ENCODE measurements at regions not wholly inside any gene's neighbourhood (a gene's known extent, or its start where the extent isn't known, plus 50 kb on each side); places are given as distances from the start of the nearest gene placed in this dataset.

DNA sequence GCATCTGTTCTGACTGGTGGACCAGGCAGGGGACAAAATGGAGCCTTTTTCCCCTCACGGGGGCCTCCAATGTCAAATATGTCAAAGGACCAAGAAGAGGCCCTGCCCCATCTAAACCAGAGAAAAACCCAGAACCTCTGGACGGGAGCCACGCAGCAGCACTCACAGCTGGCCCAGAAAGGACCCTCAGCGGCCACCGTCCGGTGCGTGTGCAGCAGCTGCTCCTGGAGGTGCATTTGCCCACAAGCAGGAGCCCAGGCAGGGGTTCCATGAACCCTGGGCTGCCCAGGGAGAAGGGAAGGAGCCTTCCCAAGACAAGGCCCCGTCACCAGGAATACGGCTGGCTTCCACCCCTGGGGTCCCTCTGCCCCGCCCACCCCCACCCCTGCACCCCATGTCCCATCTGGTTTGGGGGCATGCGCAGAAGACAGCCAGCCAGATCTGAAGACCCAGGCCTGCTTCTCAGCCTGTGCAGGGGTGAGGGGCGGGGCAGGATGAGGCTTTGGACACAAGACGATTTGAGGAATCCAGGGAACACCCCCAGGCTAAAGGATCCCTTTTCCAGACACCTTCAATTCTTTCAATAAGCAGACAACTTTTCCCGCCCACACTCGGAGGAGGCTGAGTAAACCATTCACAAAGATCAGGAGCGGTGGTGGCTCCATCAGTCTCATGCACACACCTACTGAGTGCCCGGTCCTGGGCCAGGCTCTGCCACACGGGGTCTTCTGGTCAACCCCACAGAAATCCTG lies 423.1 kb downstream of the SHANK2 start:
- no peak for DNase-seq
- intact Hi-C loops (cut with DNase I; ENCODE audit: low total_unique reads): no loop called here
- no peaks in the 10 kb centered on the region for H3K36me3 ChIP-seq
- H3K4me3 ChIP-seq: no peak overlapping the region
- no peak for TF ChIP-seq POLR2A (IDR thresholded peaks at IDR 0.05)
- TF ChIP-seq, protein P1, sequence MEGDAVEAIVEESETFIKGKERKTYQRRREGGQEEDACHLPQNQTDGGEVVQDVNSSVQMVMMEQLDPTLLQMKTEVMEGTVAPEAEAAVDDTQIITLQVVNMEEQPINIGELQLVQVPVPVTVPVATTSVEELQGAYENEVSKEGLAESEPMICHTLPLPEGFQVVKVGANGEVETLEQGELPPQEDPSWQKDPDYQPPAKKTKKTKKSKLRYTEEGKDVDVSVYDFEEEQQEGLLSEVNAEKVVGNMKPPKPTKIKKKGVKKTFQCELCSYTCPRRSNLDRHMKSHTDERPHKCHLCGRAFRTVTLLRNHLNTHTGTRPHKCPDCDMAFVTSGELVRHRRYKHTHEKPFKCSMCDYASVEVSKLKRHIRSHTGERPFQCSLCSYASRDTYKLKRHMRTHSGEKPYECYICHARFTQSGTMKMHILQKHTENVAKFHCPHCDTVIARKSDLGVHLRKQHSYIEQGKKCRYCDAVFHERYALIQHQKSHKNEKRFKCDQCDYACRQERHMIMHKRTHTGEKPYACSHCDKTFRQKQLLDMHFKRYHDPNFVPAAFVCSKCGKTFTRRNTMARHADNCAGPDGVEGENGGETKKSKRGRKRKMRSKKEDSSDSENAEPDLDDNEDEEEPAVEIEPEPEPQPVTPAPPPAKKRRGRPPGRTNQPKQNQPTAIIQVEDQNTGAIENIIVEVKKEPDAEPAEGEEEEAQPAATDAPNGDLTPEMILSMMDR (IDR thresholded peaks at IDR 0.05): no peak
- no peaks in the 10 kb centered on the region for H3K9me3 ChIP-seq
- no peak overlapping the region for H3K27ac ChIP-seq
- no peaks in the 10 kb centered on the region for H3K4me1 ChIP-seq
- peaks cover 0 to 6% of the 10 kb centered on the region in 2 donors for H3K27me3 ChIP-seq

DNA sequence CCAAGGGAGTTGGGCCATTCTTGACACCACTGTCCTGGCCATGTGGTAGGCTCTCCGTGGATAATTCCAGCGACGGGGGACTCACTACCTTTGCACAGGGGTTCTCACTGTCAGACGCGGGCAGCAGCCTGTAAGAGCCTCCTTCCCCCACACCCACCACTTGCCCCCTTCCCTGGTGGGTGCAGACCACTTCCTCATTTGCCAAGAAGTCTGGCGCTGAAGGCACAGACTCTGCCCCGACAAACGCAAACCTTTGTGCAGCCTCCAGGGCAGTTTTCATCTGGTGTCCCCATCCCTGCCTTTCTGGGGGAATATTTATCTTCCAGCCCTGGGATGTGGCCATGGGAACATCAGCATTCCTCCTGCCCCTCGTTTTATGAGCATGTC lies 422.5 kb downstream of the SHANK2 start:
- Histone ChIP-seq H3K36me3 (no peaks in the 10 kb centered on the region), H3K27me3 (peaks cover 0 to under 1% of the 10 kb centered on the region in 2 donors), H3K4me3 (no peak overlapping the region), H3K27ac (no peak overlapping the region), H3K9me3 (no peaks in the 10 kb centered on the region), H3K4me1 (no peaks in the 10 kb centered on the region)
- intact Hi-C loops (cut with DNase I; ENCODE audit: low total_unique reads): no loop called here
- no peak for DNase-seq
- TF ChIP-seq POLR2A (IDR thresholded peaks at IDR 0.05): no peak
- TF ChIP-seq, protein P1 (IDR thresholded peaks at IDR 0.05): no peak

DNA sequence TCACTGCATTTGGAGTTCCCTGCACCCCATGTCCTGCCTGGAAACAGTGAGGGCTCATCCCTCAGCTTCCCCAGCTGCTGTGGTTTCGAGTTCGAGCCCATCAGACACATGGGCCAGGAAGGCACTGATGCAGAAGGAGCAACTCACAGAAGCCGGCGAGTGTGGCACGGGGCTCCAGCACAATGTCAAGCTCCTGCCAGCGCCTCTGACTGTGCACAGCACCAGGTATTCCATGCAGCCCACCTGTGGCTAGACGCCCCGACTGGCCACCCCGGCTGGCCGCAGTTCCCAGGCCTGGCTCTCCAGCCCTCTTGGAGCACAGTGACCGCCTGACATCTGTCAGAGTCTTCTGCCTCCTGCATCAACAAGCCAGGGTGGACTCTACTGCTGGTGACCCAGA lies 419.4 kb downstream of the SHANK2 start:
- TF ChIP-seq POLR2A (IDR thresholded peaks at IDR 0.05): no peak
- TF ChIP-seq, protein P1 (IDR thresholded peaks at IDR 0.05): no peak
- intact Hi-C loops (cut with DNase I; ENCODE audit: low total_unique reads): no loop called here
- H3K4me1 ChIP-seq: no peaks in the 10 kb centered on the region

DNA sequence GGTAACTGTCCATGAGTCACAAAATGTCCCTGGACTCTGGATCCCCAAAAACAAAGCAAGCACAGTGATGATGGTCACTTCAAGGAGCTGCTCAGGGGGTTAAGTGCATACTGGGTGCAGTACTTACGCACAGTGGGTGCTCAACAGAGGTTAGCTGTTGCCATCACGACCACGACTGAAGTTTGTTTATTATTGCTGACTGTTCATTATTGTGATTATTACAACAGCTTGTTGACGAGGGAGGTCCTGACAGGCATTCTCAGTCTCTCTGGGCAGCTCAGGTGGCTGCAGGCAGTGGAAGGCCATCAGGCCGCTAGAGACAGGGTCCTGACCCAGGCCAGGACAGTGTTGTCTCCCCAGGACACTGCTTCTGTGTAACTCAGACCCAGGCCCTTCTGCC lies 418.8 kb downstream of the SHANK2 start:
- intact Hi-C loops (cut with DNase I; ENCODE audit: low total_unique reads): no loop called here
- H3K4me1 ChIP-seq: no peaks in the 10 kb centered on the region
- DNase-seq: no peak

More for the DNA sequence above, 419.4 kb downstream of the SHANK2 start:
- H3K4me3 ChIP-seq: no peak overlapping the region
- no peaks in the 10 kb centered on the region for H3K27me3 ChIP-seq
- no peak for DNase-seq
- no peaks in the 10 kb centered on the region for H3K36me3 ChIP-seq
- no peaks in the 10 kb centered on the region for H3K9me3 ChIP-seq
- no peak overlapping the region for H3K27ac ChIP-seq

DNA sequence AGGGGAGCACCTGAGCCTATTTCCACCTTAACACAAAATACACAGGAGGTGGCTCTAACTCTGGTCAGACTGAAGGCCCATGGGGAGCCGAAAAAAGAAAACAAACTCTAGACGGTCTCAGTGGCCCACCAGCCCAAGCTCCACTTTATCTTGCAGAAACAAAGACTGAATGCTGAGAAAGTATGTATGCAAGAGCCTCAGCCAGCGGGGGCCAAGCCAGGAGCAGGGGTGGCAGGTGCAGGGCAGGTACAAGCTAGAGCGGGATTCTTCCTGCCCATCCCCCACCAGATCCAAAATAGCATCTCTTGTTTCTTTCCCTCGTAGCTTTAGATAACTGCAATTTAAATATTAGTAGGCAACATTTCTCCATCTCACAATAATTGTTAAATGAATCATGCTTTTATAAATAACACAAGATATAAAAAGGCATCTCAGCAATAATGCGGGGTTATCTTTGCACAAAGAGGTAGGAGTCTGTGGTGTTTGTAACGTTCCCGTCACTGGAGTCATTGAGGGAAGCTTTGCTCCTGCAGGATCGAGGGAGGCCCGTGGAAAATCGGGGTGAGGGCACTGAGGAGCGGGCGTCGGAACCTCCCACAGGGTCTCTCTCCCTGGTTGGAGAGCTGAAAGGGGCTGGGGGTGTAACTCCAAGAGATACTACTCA lies 418.0 kb downstream of the SHANK2 start:
- TF ChIP-seq, protein P1 (IDR thresholded peaks at IDR 0.05): no peak
- no peak for TF ChIP-seq POLR2A (IDR thresholded peaks at IDR 0.05)
- intact Hi-C loops (cut with DNase I; ENCODE audit: low total_unique reads): no loop called here
- H3K27me3 ChIP-seq: no peaks in the 10 kb centered on the region
- no peak overlapping the region for H3K27ac ChIP-seq
- H3K9me3 ChIP-seq: no peaks in the 10 kb centered on the region
- no peaks in the 10 kb centered on the region for H3K36me3 ChIP-seq
- H3K4me1 ChIP-seq: no peaks in the 10 kb centered on the region
- DNase-seq: no peak
- no peak overlapping the region for H3K4me3 ChIP-seq

More for the DNA sequence above, 418.8 kb downstream of the SHANK2 start:
- no peak overlapping the region for H3K27ac ChIP-seq
- H3K4me3 ChIP-seq: no peak overlapping the region
- TF ChIP-seq, protein P1 (IDR thresholded peaks at IDR 0.05): no peak
- TF ChIP-seq POLR2A (IDR thresholded peaks at IDR 0.05): no peak
- H3K9me3 ChIP-seq: no peaks in the 10 kb centered on the region
- H3K27me3 ChIP-seq: no peaks in the 10 kb centered on the region
- H3K36me3 ChIP-seq: no peaks in the 10 kb centered on the region
